DMS79 treated with DMSO at 0.1 percent for 48 hours (cell line): ENCODE measurements at regions not wholly inside any gene's neighbourhood (a gene's known extent, or its start where the extent isn't known, plus 50 kb on each side); places are given as distances from the start of the nearest gene placed in this dataset.
"Not testable (repeated sequence)": the region's sequence is repeated elsewhere in the genome, so short reads cannot be mapped to it uniquely, and the experiment has no call there.

Experiments used
- DNase-seq: peaks from one replicate; lab custom pipeline; 2025; lab: John Stamatoyannopoulos, UW

GRCh38 chr11:25766332-25767015 lies 565.5 kb upstream of the ANO3 start:
- DNase-seq, result no peak

DNA sequence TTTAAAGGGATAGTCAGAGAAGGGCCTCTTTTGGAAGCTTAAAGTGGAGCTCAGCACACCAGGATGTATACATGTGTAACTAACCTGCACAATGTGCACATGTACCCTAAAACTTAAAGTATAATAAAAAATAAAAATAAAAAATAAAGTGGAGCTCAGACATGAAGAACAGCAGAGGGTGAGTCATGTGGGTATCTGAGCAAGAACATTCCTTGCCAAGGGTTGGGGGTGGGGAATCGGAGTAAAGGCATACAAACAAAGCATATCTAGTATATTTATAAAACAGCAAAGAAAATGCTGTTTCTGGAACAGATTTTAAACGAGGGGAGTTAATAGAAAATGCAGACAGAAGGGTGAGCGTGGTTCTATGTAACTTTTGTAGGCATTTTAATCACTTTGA lies 562.6 kb upstream of the ANO3 start:
- DNase-seq, result no peak

GRCh38 chr11:25771605-25772004 lies 560.3 kb upstream of the ANO3 start:
- DNase-seq, result no peak

GRCh38 chr11:25775603-25776002 lies 556.3 kb upstream of the ANO3 start:
- DNase-seq, result no peak

GRCh38 chr11:25776238-25776637 lies 555.7 kb upstream of the ANO3 start:
- no peak for DNase-seq

DNA sequence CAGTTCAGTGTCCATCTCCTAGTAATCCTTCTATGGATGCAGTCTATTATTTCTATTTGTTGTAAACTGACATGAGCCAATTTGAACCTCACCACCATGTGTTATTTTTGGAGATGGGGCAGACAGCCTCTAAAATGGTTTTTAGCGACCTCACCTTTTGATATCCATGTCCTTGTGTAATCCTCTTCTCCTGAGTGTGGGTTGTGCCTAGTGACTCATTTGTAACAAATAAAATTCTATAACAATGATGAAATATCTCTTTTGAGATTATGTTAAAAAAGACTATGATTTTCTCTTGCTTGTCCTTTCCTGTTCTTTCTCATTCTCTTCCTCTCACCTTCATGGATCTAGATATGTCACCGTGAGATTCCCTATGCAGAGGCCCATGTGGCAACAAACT lies 554.6 kb upstream of the ANO3 start:
- DNase-seq, result no peak

GRCh38 chr11:25779033-25779432 lies 552.9 kb upstream of the ANO3 start:
- DNase-seq, result no peak

DNA sequence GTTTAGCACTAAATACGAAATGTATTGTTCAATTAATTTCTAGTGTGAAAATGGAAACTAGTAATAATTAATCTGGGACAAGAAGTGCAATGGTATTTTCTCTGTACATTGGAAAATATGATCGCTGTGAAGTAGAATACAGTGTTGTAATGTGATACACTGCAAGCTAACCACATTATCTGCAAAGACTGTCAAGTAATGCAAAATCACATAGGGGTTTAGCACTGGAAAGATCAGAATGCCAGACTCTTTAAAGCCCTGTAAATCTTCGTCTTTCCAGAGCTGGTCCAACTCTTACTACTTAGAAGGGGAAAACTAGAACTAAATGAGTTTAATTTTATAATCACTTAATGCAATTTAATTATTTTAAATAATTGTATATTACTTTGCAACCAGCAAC lies 544.5 kb upstream of the ANO3 start:
- DNase-seq, result no peak

- no peak for DNase-seq
Observed at GRCh38 chr11:25790396-25790795, 541.5 kb upstream of the ANO3 start.

DNA sequence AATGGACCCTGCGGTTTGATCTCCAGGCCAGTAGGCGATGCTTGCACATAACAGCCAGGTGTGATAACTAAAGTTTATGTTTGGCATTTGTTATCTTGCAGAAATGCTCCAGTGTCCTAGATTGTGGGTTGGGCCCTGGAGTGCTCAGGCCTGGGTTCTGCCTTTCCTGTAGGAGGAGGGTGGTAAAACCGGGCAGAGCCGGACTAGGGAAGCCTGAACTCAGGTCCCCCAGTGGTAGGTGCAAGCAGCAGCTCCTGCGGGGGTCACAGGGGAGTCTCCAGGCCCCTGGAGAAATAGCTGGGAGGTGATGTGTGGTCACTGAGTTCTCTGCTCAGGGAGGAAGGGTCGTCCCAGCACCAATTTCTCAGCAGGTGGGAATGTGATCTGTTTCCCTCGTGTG lies 538.3 kb upstream of the ANO3 start:
- no peak for DNase-seq

DNA sequence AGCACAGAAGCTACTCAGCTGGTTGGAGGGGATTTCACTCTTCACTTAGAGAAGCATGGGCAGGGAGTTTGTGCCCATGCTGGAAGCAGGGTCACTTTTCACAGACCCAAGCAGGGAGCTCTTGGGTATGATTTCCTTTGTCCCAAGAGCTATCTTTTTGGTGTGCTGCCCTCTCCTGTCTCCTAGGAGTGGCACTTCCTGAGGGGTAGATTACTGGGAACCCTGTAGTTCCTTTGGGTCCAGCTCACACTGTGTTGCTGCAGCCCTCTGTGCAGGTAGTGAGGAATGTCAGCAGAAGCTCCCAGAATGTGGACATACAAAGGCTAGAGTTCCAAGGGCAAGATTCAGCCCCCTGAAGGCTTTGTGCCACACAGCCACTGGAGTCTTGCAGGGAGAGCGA lies 537.1 kb upstream of the ANO3 start:
- DNase-seq, result no peak

DNA sequence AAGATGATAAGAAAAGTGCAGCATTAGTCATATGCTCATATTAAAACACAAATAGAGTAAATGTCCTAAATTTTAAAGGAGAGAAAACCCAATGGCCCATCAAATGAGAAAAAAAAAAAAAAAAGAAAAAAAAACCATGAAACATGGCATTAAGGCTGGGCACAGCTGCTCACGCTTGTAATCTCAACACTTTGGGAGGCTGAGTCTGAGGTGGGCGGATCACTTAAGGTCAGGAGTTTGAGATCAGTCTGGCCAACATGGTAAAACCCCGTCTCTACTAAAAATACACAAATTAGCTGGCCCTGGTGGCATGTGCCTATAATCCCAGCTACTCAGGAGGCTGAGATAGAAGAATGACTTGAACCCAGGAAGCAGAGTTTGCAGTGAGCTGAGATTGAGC lies 515.5 kb upstream of the ANO3 start:
- DNase-seq, result no peak

- no peak for DNase-seq
Observed at GRCh38 chr11:25824688-25825087, 507.2 kb upstream of the ANO3 start.

- not testable (repeated sequence) for DNase-seq
Observed at GRCh38 chr11:25831485-25831884, 500.4 kb upstream of the ANO3 start.

DNA sequence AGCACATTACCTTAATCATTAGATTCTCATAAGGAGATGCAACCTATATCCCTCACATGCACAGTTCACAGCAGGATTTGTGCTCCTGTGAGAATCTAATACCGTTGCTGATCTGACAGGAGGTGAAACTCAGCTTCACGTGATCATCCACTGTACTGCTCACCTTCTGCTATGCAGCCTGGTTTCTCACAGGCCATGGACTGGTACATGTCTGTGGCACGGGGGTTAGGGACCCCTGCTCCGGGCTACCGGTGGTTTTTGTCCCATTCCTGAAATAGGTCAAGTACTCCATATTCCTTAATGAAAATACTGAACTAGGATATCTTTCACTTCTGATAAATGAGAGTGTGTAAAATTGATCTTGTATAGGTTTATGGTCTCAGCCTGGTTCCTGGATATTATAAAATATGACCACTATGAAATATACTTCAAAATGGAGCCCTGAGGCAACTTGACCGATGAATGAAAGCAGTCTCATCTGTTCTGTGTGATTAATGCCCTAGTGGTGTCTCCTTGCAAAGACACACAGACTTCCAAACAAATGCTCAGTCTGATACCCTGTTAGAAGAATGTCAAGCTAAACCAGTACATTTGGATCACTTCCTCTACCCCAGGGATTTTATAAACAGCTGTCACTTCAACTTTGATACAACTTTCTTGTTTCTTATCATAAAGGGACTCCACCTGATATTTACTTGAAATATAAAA lies 492.9 kb upstream of the ANO3 start:
- DNase-seq, result peak; percentile 57

DNA sequence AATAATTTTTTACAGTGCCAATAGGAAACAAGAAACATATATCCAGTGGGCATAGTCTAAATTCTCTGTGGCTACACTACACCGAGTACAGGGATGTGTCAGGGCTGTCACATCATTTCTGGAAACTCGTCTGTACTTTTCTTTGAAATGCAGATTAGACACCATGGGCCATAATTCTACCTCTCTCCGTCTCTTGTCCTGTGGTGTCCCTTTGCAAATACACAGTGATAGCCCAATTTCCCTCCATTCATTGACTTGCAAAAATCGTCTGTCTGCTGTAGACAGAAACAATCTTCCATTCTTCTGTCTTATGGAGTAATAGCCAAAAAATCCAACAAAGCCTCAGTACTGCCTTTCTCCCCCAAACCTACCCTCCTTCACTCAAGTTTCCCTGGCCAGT lies 487.1 kb upstream of the ANO3 start:
- DNase-seq, result no peak

GRCh38 chr11:25855916-25856315 lies 476.0 kb upstream of the ANO3 start:
- DNase-seq, result no peak

DNA sequence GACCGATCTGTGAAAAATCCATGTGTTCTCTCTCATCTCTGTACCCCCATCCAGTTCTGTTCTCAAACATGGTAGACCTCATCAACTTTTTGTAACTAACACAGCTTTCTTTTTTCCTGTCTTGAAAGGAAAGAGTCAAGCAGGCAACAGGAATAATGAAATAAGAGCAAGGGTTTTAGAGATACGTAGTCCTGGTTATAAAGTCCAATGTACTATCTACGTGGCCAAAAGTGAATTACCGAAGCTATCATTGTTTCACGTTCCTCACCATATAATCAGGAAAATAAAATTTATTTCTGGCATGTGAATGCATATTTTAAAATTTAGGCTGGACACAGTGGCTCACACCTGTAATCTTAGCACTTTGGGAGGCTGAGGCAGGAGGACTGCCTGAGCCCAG lies 472.2 kb upstream of the ANO3 start:
- DNase-seq, result no peak

GRCh38 chr11:25860677-25861450 lies 471.1 kb upstream of the ANO3 start:
- peak; percentile 77 for DNase-seq

DNA sequence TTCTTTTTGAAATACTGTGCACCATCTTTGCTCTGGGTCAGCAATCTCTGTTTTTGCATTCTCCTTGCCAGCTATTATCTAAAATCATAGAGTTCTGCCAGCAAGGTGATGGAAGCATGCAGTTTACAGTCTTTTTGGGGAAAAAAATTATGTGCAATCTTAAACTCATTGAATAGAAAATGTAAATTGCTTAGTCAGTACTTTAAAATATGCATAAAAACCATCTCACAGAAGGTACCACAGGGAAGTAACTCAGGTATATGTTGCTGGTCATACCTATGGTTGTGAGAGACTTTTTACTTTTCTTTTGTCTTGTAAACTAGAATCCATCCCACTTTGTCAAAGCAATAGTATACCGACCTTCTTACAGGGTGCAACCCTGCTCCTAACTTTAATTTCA lies 469.8 kb upstream of the ANO3 start:
- no peak for DNase-seq

GRCh38 chr11:25863986-25864385 lies 467.9 kb upstream of the ANO3 start:
- DNase-seq, result no peak

DNA sequence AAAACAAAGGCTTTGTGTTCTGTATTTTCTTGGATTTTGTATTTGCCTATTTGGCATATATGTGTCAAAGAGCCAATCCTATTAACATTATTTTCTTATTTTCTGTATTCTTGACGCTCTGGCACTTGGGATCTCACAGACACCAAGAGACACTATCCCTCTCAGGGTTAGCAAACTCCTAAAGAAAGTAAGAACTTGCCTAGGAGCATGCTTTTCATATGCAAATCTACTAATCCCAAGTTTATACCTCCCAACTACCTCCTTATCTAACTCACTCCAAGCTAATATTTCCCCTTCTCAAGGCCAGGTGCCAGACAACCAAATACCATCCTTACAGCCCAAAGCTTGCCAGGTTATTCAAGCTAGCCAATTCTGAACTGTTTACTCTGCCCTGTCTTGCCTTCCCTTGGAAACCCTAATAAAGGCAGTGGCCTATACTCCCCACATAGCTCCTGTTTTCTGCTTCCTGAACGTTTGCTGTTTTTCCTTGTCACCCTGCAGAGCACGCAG lies 455.4 kb upstream of the ANO3 start:
- DNase-seq, result no peak

DNA sequence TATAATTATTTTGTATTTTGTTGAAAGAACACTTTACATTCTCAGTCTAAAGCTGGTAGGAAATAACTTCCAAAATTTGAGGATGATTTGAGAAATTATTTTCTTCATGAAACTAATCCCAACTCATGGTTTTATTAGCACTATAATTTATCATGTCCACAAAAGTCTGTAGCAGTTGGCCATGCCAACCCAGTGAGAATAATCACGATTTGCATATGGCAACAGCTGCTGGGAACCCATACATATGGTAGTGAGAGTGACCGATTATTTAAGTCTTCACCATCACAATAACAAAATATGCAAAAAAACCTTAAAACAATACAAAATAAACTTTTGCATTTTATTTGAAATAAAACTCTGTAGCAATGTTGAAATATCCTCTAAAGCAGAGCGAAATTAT lies 445.9 kb upstream of the ANO3 start:
- DNase-seq, result no peak
